Liver (tissue), 7 donors: ENCODE measurements at regions not wholly inside any gene's neighbourhood (a gene's known extent, or its start where the extent isn't known, plus 50 kb on each side); places are given as distances from the start of the nearest gene placed in this dataset.

Source experiments
- DNase-seq: peaks from one replicate; pipeline ENCODE4 v3.0.0-alpha.2; 2017; ENCODE audit warnings: low spot score
- H3K27ac ChIP-seq, 2 donors: one replicate each; pipeline ENCODE4 v1.7.0; 2013; ENCODE audit warnings: inconsistent platforms in 2 of 2, low read length in 2 of 2, control low read depth in 1 of 2, low read depth in 1 of 2, mild to moderate bottlenecking in 1 of 2
- H3K27me3 ChIP-seq, 4 donors: one replicate each; pipeline versions ENCODE4 v1.6.1 to v1.7.0; 2013; ENCODE audit warnings: low read length in 3 of 4, inconsistent platforms in 1 of 4, mild to moderate bottlenecking in 1 of 4, moderate library complexity in 1 of 4; ENCODE audit not compliant: control insufficient read depth in 4 of 4, insufficient read depth in 4 of 4
- H3K36me3 ChIP-seq, 4 donors: one replicate each; pipeline versions ENCODE4 v1.6.1 to v1.7.0; 2013; ENCODE audit warnings: low read length in 3 of 4, mild to moderate bottlenecking in 3 of 4, low read depth in 1 of 4, moderate library complexity in 1 of 4; ENCODE audit not compliant: control insufficient read depth in 4 of 4, insufficient read depth in 3 of 4
- H3K4me1 ChIP-seq, 4 donors: one replicate each; pipeline versions ENCODE4 v1.6.1 to v1.7.0; 2013; ENCODE audit warnings: low read length in 3 of 4, mild to moderate bottlenecking in 3 of 4, moderate library complexity in 1 of 4; ENCODE audit not compliant: control insufficient read depth in 4 of 4, insufficient read depth in 4 of 4
- H3K4me3 ChIP-seq, 3 donors: one replicate each; pipeline versions ENCODE4 v1.6.1 to v1.7.0; 2013; ENCODE audit warnings: low read length in 3 of 3, control low read depth in 1 of 3, low read depth in 1 of 3, mild to moderate bottlenecking in 1 of 3
- H3K9ac ChIP-seq, 2 donors: one replicate each; pipeline ENCODE4 v1.7.0; 2013; ENCODE audit warnings: low read length in 2 of 2, mild to moderate bottlenecking in 2 of 2, moderate library complexity in 2 of 2, control low read depth in 1 of 2, low read depth in 1 of 2
- H3K9me3 ChIP-seq, 4 donors: one replicate each; pipeline versions ENCODE4 v1.6.1 to v1.7.0; 2013; ENCODE audit warnings: low read length in 3 of 4; ENCODE audit not compliant: control insufficient read depth in 4 of 4
- ATF3 ChIP-seq: IDR thresholded peaks from 2 replicates; pipeline ENCODE4 v1.6.1; 2016; ENCODE audit warnings: antibody characterized with exemption
- EGR1 ChIP-seq, 2 donors: IDR thresholded peaks; 2 replicates each; pipeline ENCODE4 v1.6.1; 2016 to 2018; ENCODE audit warnings: antibody characterized with exemption in 2 of 2, low read depth in 2 of 2
- FOXA1 ChIP-seq: IDR thresholded peaks from 2 replicates; pipeline ENCODE4 v1.6.1; 2016; ENCODE audit warnings: antibody characterized with exemption
- FOXA2 ChIP-seq: IDR thresholded peaks from 2 replicates; pipeline ENCODE4 v1.6.1; 2016; ENCODE audit warnings: antibody characterized with exemption
- GABPA ChIP-seq, 2 donors: IDR thresholded peaks in 1 of 2; conservative IDR thresholded peaks in 1 of 2; 2 replicates each; pipeline ENCODE4 v1.6.1; 2016; ENCODE audit warnings: antibody characterized with exemption in 2 of 2, mild to moderate bottlenecking in 1 of 2, moderate library complexity in 1 of 2
- HNF4A ChIP-seq, 2 donors: conservative IDR thresholded peaks; 2 replicates each; pipeline ENCODE4 v1.6.1; 2016; ENCODE audit warnings: antibody characterized with exemption in 2 of 2, mild to moderate bottlenecking in 2 of 2
- HNF4G ChIP-seq: IDR thresholded peaks from 2 replicates; pipeline ENCODE4 v1.6.1; 2016; ENCODE audit warnings: antibody characterized with exemption
- JUND ChIP-seq, 2 donors: IDR thresholded peaks; 2 replicates each; pipeline ENCODE4 v1.6.1; 2016; ENCODE audit warnings: antibody characterized with exemption in 2 of 2
- MAX ChIP-seq: IDR thresholded peaks from 2 replicates; pipeline ENCODE4 v1.6.1; 2016; ENCODE audit warnings: antibody characterized with exemption
- NR2F2 ChIP-seq: IDR thresholded peaks from 2 replicates; pipeline ENCODE4 v1.6.1; 2016; ENCODE audit warnings: antibody characterized with exemption
- RAD21 ChIP-seq, 2 donors: IDR thresholded peaks; 2 replicates each; pipeline ENCODE4 v1.6.1; 2016; ENCODE audit warnings: antibody characterized with exemption in 2 of 2, mild to moderate bottlenecking in 2 of 2
- SP1 ChIP-seq: IDR thresholded peaks from 2 replicates; pipeline ENCODE4 v1.6.1; 2018; ENCODE audit warnings: antibody characterized with exemption, mild to moderate bottlenecking
- TAF1 ChIP-seq: conservative IDR thresholded peaks from 2 replicates; pipeline ENCODE4 v1.6.1; 2016; ENCODE audit warnings: antibody characterized with exemption, mild to moderate bottlenecking
- YY1 ChIP-seq: IDR thresholded peaks from 2 replicates; pipeline ENCODE4 v1.6.1; 2016; ENCODE audit warnings: antibody characterized with exemption, mild to moderate bottlenecking
- ZBTB33 ChIP-seq: IDR thresholded peaks from 2 replicates; pipeline ENCODE4 v1.6.1; 2016; ENCODE audit warnings: antibody characterized with exemption
- WGBS: extraction: QIAGEN DNeasy Blood & Tissue Kit; methylation state at CpG from one replicate; pipeline ENCODE4 v1.1.7; 2013; 5-methylcytosine and 5-hydroxymethylcytosine counted together
- donor health status: healthy.
- donor health status: healthy.
- donor health status: healthy.
- donor health status: healthy.

GRCh38 chrX:142884881-142885280 lies 140.8 kb upstream of the SPANXN4 start (continued):
- no peak for TF ChIP-seq MAX
- TF ChIP-seq HNF4A (conservative IDR thresholded peaks at IDR 0.05) = no peak
- no peak for TF ChIP-seq ZBTB33
- TF ChIP-seq NR2F2 = no peak

GRCh38 chrX:142891046-142891445 lies 134.7 kb upstream of the SPANXN4 start:
- no peaks in the 10 kb centered on the region for H3K4me1 ChIP-seq
- TF ChIP-seq JUND (IDR thresholded peaks at IDR 0.05) (no peak), GABPA (IDR thresholded peaks at IDR 0.05 in 1 of 2, conservative IDR thresholded peaks at IDR 0.05 in 1 of 2) (no peak), HNF4G (no peak), FOXA2 (no peak), TAF1 (no peak), ZBTB33 (no peak), SP1 (no peak)
- H3K9me3 ChIP-seq = no peaks in the 10 kb centered on the region
- DNase-seq = no peak
- H3K27me3 ChIP-seq = no peaks in the 10 kb centered on the region
- H3K36me3 ChIP-seq = no peaks in the 10 kb centered on the region
- no peak overlapping the region for H3K27ac ChIP-seq
- 58% methylated on average over 6 of the region's 6 CpGs for WGBS
- H3K4me3 ChIP-seq = no peak overlapping the region
- no peak overlapping the region for H3K9ac ChIP-seq

- 75% methylated on average over 1 of the region's 1 CpG for WGBS
- H3K36me3 ChIP-seq = no peaks in the 10 kb centered on the region
- no peak overlapping the region for H3K27ac ChIP-seq
- H3K9ac ChIP-seq = no peak overlapping the region
- no peaks in the 10 kb centered on the region for H3K4me1 ChIP-seq
- TF ChIP-seq FOXA1 (no peak), ATF3 (no peak), RAD21 (IDR thresholded peaks at IDR 0.05) (no peak), FOXA2 (no peak), YY1 (no peak), EGR1 (IDR thresholded peaks at IDR 0.05; ENCODE audit: low read depth in 2 of 2) (no peak), JUND (IDR thresholded peaks at IDR 0.05) (no peak)
- DNase-seq = no peak
- no peak overlapping the region for H3K4me3 ChIP-seq
- no peaks in the 10 kb centered on the region for H3K27me3 ChIP-seq
- no peaks in the 10 kb centered on the region for H3K9me3 ChIP-seq
Measured at GRCh38 chrX:142898164-142898563, 127.6 kb upstream of the SPANXN4 start.
